GM12865 (cell line): ENCODE measurements at regions not wholly inside any gene's neighbourhood (a gene's known extent, or its start where the extent isn't known, plus 50 kb on each side); places are given as distances from the start of the nearest gene placed in this dataset.

Experiments
- DNase-seq: peaks from one replicate; pipeline ENCODE4 v3.0.0; 2010; ENCODE audit warnings: low read depth
- H3K4me3 ChIP-seq: 2 replicates; pipeline ENCODE4 v1.5.1; 2011; ENCODE audit warnings: mild to moderate bottlenecking, low read depth, low read length, control low read depth
- CTCF ChIP-seq: IDR thresholded peaks from 2 replicates; pipeline ENCODE4 v1.5.1; 2011; ENCODE audit warnings: low read length, control low read depth, low read depth, inconsistent platforms; ENCODE audit not compliant: insufficient read depth; ENCODE audit errors: missing control alignments

- TF ChIP-seq CTCF: no peak
- no peak overlapping the region for H3K4me3 ChIP-seq
- no peak for DNase-seq
Measured at GRCh38 chr4:173585876-173586572, 56.0 kb upstream of the HAND2 start.

- no peak for DNase-seq
- no peak for TF ChIP-seq CTCF
- no peak overlapping the region for H3K4me3 ChIP-seq
Measured at GRCh38 chr4:173584506-173584905, 54.5 kb upstream of the HAND2 start.
